Endodermal cell (in vitro differentiated cells): ENCODE measurements at regions not wholly inside any gene's neighbourhood (a gene's known extent, or its start where the extent isn't known, plus 50 kb on each side); places are given as distances from the start of the nearest gene placed in this dataset.

Experiments used
- DNase-seq: peaks from one replicate; pipeline ENCODE4 v3.0.0-alpha.2; 2017
- H3K27ac ChIP-seq: 2 replicates; pipeline ENCODE4 v1.5.1; 2013; ENCODE audit warnings: mild to moderate bottlenecking, low read depth, low read length, moderate library complexity
- H3K27me3 ChIP-seq: 2 replicates; pipeline ENCODE4 v1.6.1; 2013; ENCODE audit warnings: mild to moderate bottlenecking, low read length, moderate library complexity; ENCODE audit not compliant: insufficient read depth, control insufficient read depth, poor library complexity, severe bottlenecking
- H3K36me3 ChIP-seq: 2 replicates; pipeline ENCODE4 v1.7.0; 2013; ENCODE audit warnings: mild to moderate bottlenecking, low read length, moderate library complexity; ENCODE audit not compliant: control insufficient read depth, insufficient read depth
- H3K4me1 ChIP-seq: one replicate; pipeline ENCODE4 v1.7.0; 2013; ENCODE audit warnings: low read length; ENCODE audit not compliant: control insufficient read depth, insufficient read depth
- H3K4me3 ChIP-seq: 2 replicates; pipeline ENCODE4 v1.5.1; 2013; ENCODE audit warnings: mild to moderate bottlenecking, low read length, moderate library complexity
- H3K9ac ChIP-seq: 2 replicates; pipeline ENCODE4 v1.6.1; 2013; ENCODE audit warnings: mild to moderate bottlenecking, low read length, moderate library complexity; ENCODE audit not compliant: poor library complexity, severe bottlenecking; ENCODE audit errors: extremely low read depth
- H3K9me3 ChIP-seq: 2 replicates; pipeline ENCODE4 v1.6.1; 2013; ENCODE audit warnings: mild to moderate bottlenecking, low read length, moderate library complexity; ENCODE audit not compliant: control insufficient read depth
- H3K27ac Mint-ChIP-seq: 2 replicates; pipeline ENCODE4 v1.8.0; 2020; ENCODE audit warnings: mixed read lengths
- H3K27me3 Mint-ChIP-seq: 2 replicates; pipeline ENCODE4 v1.8.0; 2021; ENCODE audit warnings: mild to moderate bottlenecking, mixed read lengths; ENCODE audit not compliant: insufficient read depth
- H3K36me3 Mint-ChIP-seq: 2 replicates; pipeline ENCODE4 v1.8.0; 2020; ENCODE audit warnings: low read depth, mixed read lengths
- H3K4me1 Mint-ChIP-seq: 2 replicates; pipeline ENCODE4 v1.8.0; 2020; ENCODE audit warnings: mixed read lengths
- H3K4me3 Mint-ChIP-seq: 2 replicates; pipeline ENCODE4 v1.8.0; 2020; ENCODE audit warnings: mild to moderate bottlenecking, moderate library complexity, mixed read lengths
- H3K9me3 Mint-ChIP-seq: 2 replicates; pipeline ENCODE4 v1.8.0; 2020; ENCODE audit warnings: mild to moderate bottlenecking, mixed read lengths
- CTCF ChIP-seq: fragments of 200-600 bp; sonication (generic); conservative IDR thresholded peaks from 2 replicates; pipeline ENCODE4 v1.5.0; 2021; ENCODE audit warnings: antibody characterized with exemption, mild to moderate bottlenecking
- whole genome bisulfite sequencing, 2 experiments: methylation state at CpG; one replicate each; pipeline versions ENCODE4 v1.1.5 to v1.1.7; 2013; ENCODE audit warnings: missing lambda C conversion rate in 2 of 2, mixed read lengths in 1 of 2; ENCODE audit not compliant: insufficient coverage in 1 of 2, insufficient read length in 1 of 2; 5-methylcytosine and 5-hydroxymethylcytosine counted together

GRCh38 chr9:26181836-26182235 is 503.6 kb upstream of the TUSC1 start:
- no peaks in the 10 kb centered on the region for H3K4me1 ChIP-seq
- DNase-seq, result no peak
- Mint-ChIP-seq H3K27ac (no peak overlapping the region), H3K36me3 (no peaks in the 10 kb centered on the region), H3K27me3 (no peaks in the 10 kb centered on the region), H3K4me1 (no peaks in the 10 kb centered on the region), H3K4me3 (no peak overlapping the region), H3K9me3 (no peaks in the 10 kb centered on the region)
- no peaks in the 10 kb centered on the region for H3K27me3 ChIP-seq
- no peaks in the 10 kb centered on the region for H3K9me3 ChIP-seq
- H3K9ac ChIP-seq, result no peak overlapping the region
- 88 to 91% methylated on average over 1 to 2 of the region's 2 CpGs for WGBS, 2 experiments
- no peaks in the 10 kb centered on the region for H3K36me3 ChIP-seq
- no peak for TF ChIP-seq CTCF
- H3K4me3 ChIP-seq, result no peak overlapping the region
- no peak overlapping the region for H3K27ac ChIP-seq

GRCh38 chr9:26176628-26177027 is 498.4 kb upstream of the TUSC1 start:
- Histone ChIP-seq H3K36me3 (no peaks in the 10 kb centered on the region), H3K9ac (no peak overlapping the region), H3K27ac (no peak overlapping the region), H3K4me1 (no peaks in the 10 kb centered on the region), H3K9me3 (no peaks in the 10 kb centered on the region), H3K4me3 (no peak overlapping the region), H3K27me3 (no peaks in the 10 kb centered on the region)
- H3K4me1 Mint-ChIP-seq, result peaks cover 5% of the 10 kb centered on the region
- H3K36me3 Mint-ChIP-seq, result no peaks in the 10 kb centered on the region
- H3K4me3 Mint-ChIP-seq, result no peak overlapping the region
- no peak overlapping the region for H3K27ac Mint-ChIP-seq
- no peaks in the 10 kb centered on the region for H3K9me3 Mint-ChIP-seq
- TF ChIP-seq CTCF, result no peak
- no peaks in the 10 kb centered on the region for H3K27me3 Mint-ChIP-seq
- WGBS, 2 experiments, result 100% methylated on average over 1 of the region's 1 CpG
- DNase-seq, result no peak

- Mint-ChIP-seq H3K27me3 (no peaks in the 10 kb centered on the region), H3K9me3 (no peaks in the 10 kb centered on the region), H3K27ac (no peak overlapping the region), H3K36me3 (no peaks in the 10 kb centered on the region), H3K4me1 (peaks cover 9% of the 10 kb centered on the region), H3K4me3 (no peak overlapping the region)
- H3K27me3 ChIP-seq, result no peaks in the 10 kb centered on the region
- WGBS, 2 experiments, result 91 to 100% methylated on average over 1 of the region's 1 CpG
- H3K4me3 ChIP-seq, result no peak overlapping the region
- no peak overlapping the region for H3K27ac ChIP-seq
- no peaks in the 10 kb centered on the region for H3K36me3 ChIP-seq
- no peak for DNase-seq
- H3K9me3 ChIP-seq, result no peaks in the 10 kb centered on the region
- no peak for TF ChIP-seq CTCF
- H3K9ac ChIP-seq, result no peak overlapping the region
- no peaks in the 10 kb centered on the region for H3K4me1 ChIP-seq
Observed at GRCh38 chr9:26175264-26175663, 497.0 kb upstream of the TUSC1 start.
